ENCODE measurements at regions not wholly inside any gene's neighbourhood (a gene's known extent, or its start where the extent isn't known, plus 50 kb on each side); places are given as distances from the start of the nearest gene placed in this dataset.

DNA sequence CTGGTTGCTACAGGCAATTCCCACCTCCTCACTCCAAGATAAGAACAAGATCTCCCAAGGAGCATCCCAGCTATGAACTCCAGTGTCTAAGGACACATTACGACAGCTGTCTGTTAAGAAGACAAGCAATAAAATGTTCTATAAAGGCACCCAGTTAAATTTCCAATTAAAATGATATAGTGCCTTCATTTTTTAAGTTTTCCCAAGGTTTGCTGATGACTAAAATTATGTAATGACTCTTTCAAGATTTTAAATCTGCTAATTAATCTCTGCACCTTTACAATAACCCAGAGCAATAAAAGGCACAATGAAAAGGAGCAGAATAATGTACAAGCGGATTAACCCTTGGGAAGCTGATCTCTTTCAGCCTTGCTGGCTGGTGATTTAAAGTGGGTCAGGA lies 61.6 kb upstream of the REG3G start:
- Mint-ChIP-seq H3K27me3 (ENCODE audit: low read depth in 2 of 2) (no peaks in the 10 kb centered on the region), H3K27ac (no peak overlapping the region), H3K36me3 (no peaks in the 10 kb centered on the region), H3K4me1 (no peaks in the 10 kb centered on the region), H3K4me3 (no peak overlapping the region), H3K9me3 (peaks cover 10 to 13% of the 10 kb centered on the region in 2 donors)
- intact Hi-C loops (cut with micrococcal nuclease) = no loop called here
- Histone ChIP-seq H3K4me3 (ENCODE audit: low read length) (no peak overlapping the region), H3K27ac (ENCODE audit: low read length) (no peak overlapping the region), H3K9me3 (ENCODE audit: control insufficient read depth, insufficient read depth, low read length) (no peaks in the 10 kb centered on the region), H3K27me3 (ENCODE audit: control insufficient read depth, insufficient read depth, low read length) (no peaks in the 10 kb centered on the region), H3K36me3 (ENCODE audit: control insufficient read depth, insufficient read depth, low read length) (no peaks in the 10 kb centered on the region), H3K4me1 (ENCODE audit: control insufficient read depth, insufficient read depth, low read length) (no peaks in the 10 kb centered on the region)
- no peak for DNase-seq
- no peak for ATAC-seq
- TF ChIP-seq, protein P1, sequence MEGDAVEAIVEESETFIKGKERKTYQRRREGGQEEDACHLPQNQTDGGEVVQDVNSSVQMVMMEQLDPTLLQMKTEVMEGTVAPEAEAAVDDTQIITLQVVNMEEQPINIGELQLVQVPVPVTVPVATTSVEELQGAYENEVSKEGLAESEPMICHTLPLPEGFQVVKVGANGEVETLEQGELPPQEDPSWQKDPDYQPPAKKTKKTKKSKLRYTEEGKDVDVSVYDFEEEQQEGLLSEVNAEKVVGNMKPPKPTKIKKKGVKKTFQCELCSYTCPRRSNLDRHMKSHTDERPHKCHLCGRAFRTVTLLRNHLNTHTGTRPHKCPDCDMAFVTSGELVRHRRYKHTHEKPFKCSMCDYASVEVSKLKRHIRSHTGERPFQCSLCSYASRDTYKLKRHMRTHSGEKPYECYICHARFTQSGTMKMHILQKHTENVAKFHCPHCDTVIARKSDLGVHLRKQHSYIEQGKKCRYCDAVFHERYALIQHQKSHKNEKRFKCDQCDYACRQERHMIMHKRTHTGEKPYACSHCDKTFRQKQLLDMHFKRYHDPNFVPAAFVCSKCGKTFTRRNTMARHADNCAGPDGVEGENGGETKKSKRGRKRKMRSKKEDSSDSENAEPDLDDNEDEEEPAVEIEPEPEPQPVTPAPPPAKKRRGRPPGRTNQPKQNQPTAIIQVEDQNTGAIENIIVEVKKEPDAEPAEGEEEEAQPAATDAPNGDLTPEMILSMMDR (IDR thresholded peaks at IDR 0.05) = no peak
- 90% methylated on average over 2 of the region's 2 CpGs for WGBS (ENCODE audit: insufficient coverage)

DNA sequence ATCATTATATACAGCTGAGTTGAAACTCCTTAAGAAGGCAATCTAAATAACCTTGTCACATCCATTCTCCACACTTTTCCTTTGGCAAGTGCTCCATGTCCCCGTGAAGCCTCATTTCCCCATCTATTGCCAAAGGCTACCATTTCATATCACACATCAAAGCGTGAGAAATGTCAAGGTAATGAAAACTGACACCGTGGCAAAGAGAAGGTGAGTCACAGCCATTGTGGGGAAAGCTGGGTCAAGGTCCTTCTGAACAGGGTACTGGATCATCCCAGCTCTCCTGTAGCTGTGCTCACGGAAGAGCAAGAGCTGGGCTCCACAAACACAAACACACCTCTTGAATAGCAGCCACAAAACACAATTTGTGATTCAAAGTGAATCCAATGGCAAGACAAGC lies 58.2 kb upstream of the REG3G start:
- H3K36me3 ChIP-seq (ENCODE audit: control insufficient read depth, insufficient read depth, low read length) = no peaks in the 10 kb centered on the region
- peaks cover 8 to 13% of the 10 kb centered on the region in 2 donors for H3K9me3 Mint-ChIP-seq
- no peaks in the 10 kb centered on the region for H3K27me3 Mint-ChIP-seq (ENCODE audit: low read depth in 2 of 2)
- no peak overlapping the region for H3K27ac ChIP-seq (ENCODE audit: low read length)
- no peaks in the 10 kb centered on the region for H3K4me1 Mint-ChIP-seq
- no peak overlapping the region for H3K4me3 Mint-ChIP-seq
- H3K4me1 ChIP-seq (ENCODE audit: control insufficient read depth, insufficient read depth, low read length) = no peaks in the 10 kb centered on the region
- TF ChIP-seq, protein P1 (IDR thresholded peaks at IDR 0.05) = no peak
- 76% methylated on average over 4 of the region's 4 CpGs for WGBS (ENCODE audit: insufficient coverage)
- no peak overlapping the region for H3K4me3 ChIP-seq (ENCODE audit: low read length)
- ATAC-seq = no peak
- no peak overlapping the region for H3K27ac Mint-ChIP-seq
- no peak for DNase-seq
- no peaks in the 10 kb centered on the region for H3K36me3 Mint-ChIP-seq
- H3K9me3 ChIP-seq (ENCODE audit: control insufficient read depth, insufficient read depth, low read length) = peaks cover 3% of the 10 kb centered on the region
- intact Hi-C loops (cut with micrococcal nuclease) = no loop called here
- H3K27me3 ChIP-seq (ENCODE audit: control insufficient read depth, insufficient read depth, low read length) = no peaks in the 10 kb centered on the region

DNA sequence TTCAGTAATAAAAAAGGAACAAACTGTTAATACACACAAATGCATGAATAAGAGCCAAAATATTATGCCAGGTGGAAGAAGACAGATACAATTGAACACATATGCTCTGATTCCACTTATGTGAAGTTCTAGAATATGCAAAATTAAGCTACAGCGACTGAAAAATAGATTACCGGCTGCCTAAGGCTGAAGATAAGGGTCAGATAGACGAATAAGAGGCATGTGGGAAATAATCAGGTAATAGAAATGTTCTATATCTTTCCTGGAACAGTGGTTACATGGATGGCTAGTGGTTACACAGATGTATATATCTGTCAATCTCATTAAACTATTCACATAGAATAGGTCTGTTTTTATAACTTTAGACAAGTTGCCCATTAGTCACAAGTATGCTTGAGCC lies 51.9 kb upstream of the REG3G start:
- H3K9me3 ChIP-seq (ENCODE audit: control insufficient read depth, insufficient read depth, low read length) = peaks cover 3% of the 10 kb centered on the region
- H3K4me1 Mint-ChIP-seq = no peaks in the 10 kb centered on the region
- H3K27ac Mint-ChIP-seq = no peak overlapping the region
- DNase-seq (no peak), ATAC-seq (no peak)
- WGBS (ENCODE audit: insufficient coverage) = 90% methylated on average over 3 of the region's 3 CpGs
- no peak overlapping the region for H3K4me3 Mint-ChIP-seq
- no peak overlapping the region for H3K27ac ChIP-seq (ENCODE audit: low read length)
- no peaks in the 10 kb centered on the region for H3K27me3 Mint-ChIP-seq (ENCODE audit: low read depth in 2 of 2)
- no peaks in the 10 kb centered on the region for H3K27me3 ChIP-seq (ENCODE audit: control insufficient read depth, insufficient read depth, low read length)
- TF ChIP-seq, protein P1 (IDR thresholded peaks at IDR 0.05) = no peak
- H3K36me3 Mint-ChIP-seq = no peaks in the 10 kb centered on the region
- H3K4me3 ChIP-seq (ENCODE audit: low read length) = no peak overlapping the region
- no peaks in the 10 kb centered on the region for H3K36me3 ChIP-seq (ENCODE audit: control insufficient read depth, insufficient read depth, low read length)
- peaks cover 3 to 5% of the 10 kb centered on the region in 2 donors for H3K9me3 Mint-ChIP-seq
- intact Hi-C loops (cut with micrococcal nuclease) = no loop called here
- H3K4me1 ChIP-seq (ENCODE audit: control insufficient read depth, insufficient read depth, low read length) = no peaks in the 10 kb centered on the region

Measured in natural killer cell (primary cell).